H1 (cell line): ENCODE measurements at regions not wholly inside any gene's neighbourhood (a gene's known extent, or its start where the extent isn't known, plus 50 kb on each side); places are given as distances from the start of the nearest gene placed in this dataset.

Experiments
- BCL11A ChIP-seq, 2 experiments: IDR thresholded peaks; one replicate each; pipeline ENCODE4 v1.6.1; 2011; ENCODE audit warnings: low read depth in 2 of 2, low read length in 2 of 2, mild to moderate bottlenecking in 2 of 2
- BRCA1 ChIP-seq: IDR thresholded peaks from 2 replicates; pipeline ENCODE4 v1.6.1; 2012; ENCODE audit warnings: low read depth, low read length, improper control_type of control experiment
- CEBPB ChIP-seq: IDR thresholded peaks from 2 replicates; pipeline ENCODE4 v1.6.1; 2012; ENCODE audit warnings: low read depth, low read length
- CHD1 ChIP-seq: IDR thresholded peaks from 2 replicates; pipeline ENCODE4 v1.6.1; 2012; ENCODE audit warnings: low read depth, low read length, improper control_type of control experiment
- CTCF ChIP-seq, 3 experiments: IDR thresholded peaks; 1 replicate in 2 of 3; 2 replicates in 1 of 3; pipeline versions ENCODE4 v1.5.1 to v1.6.1; 2011; ENCODE audit warnings: low read length in 3 of 3, mild to moderate bottlenecking in 3 of 3, inconsistent platforms in 2 of 3, low read depth in 1 of 3, moderate library complexity in 1 of 3; ENCODE audit not compliant: insufficient read depth in 1 of 3; ENCODE audit errors: control extremely low read depth in 1 of 3
- EP300 ChIP-seq, 2 experiments: IDR thresholded peaks; 1 replicate in 1 of 2; 2 replicates in 1 of 2; pipeline ENCODE4 v1.6.1; 2011 to 2012; ENCODE audit warnings: low read depth in 2 of 2, low read length in 2 of 2, mild to moderate bottlenecking in 2 of 2, borderline replicate concordance in 1 of 2, inconsistent platforms in 1 of 2, moderate library complexity in 1 of 2
- JUN ChIP-seq: IDR thresholded peaks from 2 replicates; pipeline ENCODE4 v1.6.1; 2011; ENCODE audit warnings: low read depth, mild to moderate bottlenecking, improper control_type of control experiment, low read length
- MAX ChIP-seq: IDR thresholded peaks from 2 replicates; pipeline ENCODE4 v1.6.1; 2012; ENCODE audit warnings: inconsistent platforms
- NRF1 ChIP-seq: IDR thresholded peaks from 2 replicates; pipeline ENCODE4 v1.6.1; 2011; ENCODE audit warnings: mild to moderate bottlenecking, low read depth, low read length, improper control_type of control experiment
- POLR2A ChIP-seq, 2 experiments: IDR thresholded peaks; 1 replicate in 1 of 2; 2 replicates in 1 of 2; pipeline ENCODE4 v1.6.1; 2011; ENCODE audit warnings: low read depth in 2 of 2, low read length in 2 of 2, mild to moderate bottlenecking in 2 of 2; ENCODE audit errors: control extremely low read depth in 1 of 2

GRCh38 chr9:82706786-82707185, 356.2 kb downstream of the RASEF start:
- TF ChIP-seq CEBPB (no peak), CTCF (IDR thresholded peaks at IDR 0.05; ENCODE audit: control extremely low read depth in 1 of 3, insufficient read depth in 1 of 3, low read depth in 1 of 3, low read length in 3 of 3) (no peak), BCL11A (IDR thresholded peaks at IDR 0.05; ENCODE audit: low read depth in 2 of 2, low read length in 2 of 2) (no peak), EP300 (IDR thresholded peaks at IDR 0.05; ENCODE audit: borderline replicate concordance in 1 of 2, low read depth in 2 of 2, low read length in 2 of 2) (no peak), JUN (no peak), BRCA1 (no peak), NRF1 (no peak), POLR2A (IDR thresholded peaks at IDR 0.05; ENCODE audit: control extremely low read depth in 1 of 2, low read depth in 2 of 2, low read length in 2 of 2) (no peak), CHD1 (no peak), MAX (no peak)
